IPS-20b (cell line): ENCODE measurements at regions not wholly inside any gene's neighbourhood (a gene's known extent, or its start where the extent isn't known, plus 50 kb on each side); places are given as distances from the start of the nearest gene placed in this dataset.
"Not testable (repeated sequence)": the region's sequence is repeated elsewhere in the genome, so short reads cannot be mapped to it uniquely, and the experiment has no call there.

Experiments
- H3K27ac ChIP-seq: one replicate; pipeline ENCODE4 v1.5.1; 2013; ENCODE audit warnings: low read length
- H3K27me3 ChIP-seq: 2 replicates; pipeline ENCODE4 v1.6.1; 2013; ENCODE audit warnings: mild to moderate bottlenecking, low read length, inconsistent platforms; ENCODE audit not compliant: insufficient read depth
- H3K36me3 ChIP-seq: 2 replicates; pipeline ENCODE4 v1.6.1; 2013; ENCODE audit warnings: low read depth, mild to moderate bottlenecking, inconsistent platforms, low read length, moderate library complexity; ENCODE audit not compliant: insufficient read depth
- H3K4me1 ChIP-seq: 2 replicates; pipeline ENCODE4 v1.6.1; 2013; ENCODE audit warnings: mild to moderate bottlenecking, control low read depth, inconsistent platforms, low read length, moderate library complexity; ENCODE audit not compliant: insufficient read depth
- H3K4me3 ChIP-seq: 2 replicates; pipeline ENCODE4 v1.5.1; 2013; ENCODE audit warnings: mild to moderate bottlenecking, low read length, inconsistent platforms
- H3K9ac ChIP-seq: 2 replicates; pipeline ENCODE4 v1.6.1; 2013; ENCODE audit warnings: low read depth, mild to moderate bottlenecking, inconsistent platforms, low read length, moderate library complexity
- H3K9me3 ChIP-seq: 2 replicates; pipeline ENCODE4 v1.6.1; 2013; ENCODE audit warnings: mild to moderate bottlenecking, low read depth, low read length, inconsistent platforms; ENCODE audit not compliant: insufficient read depth

DNA sequence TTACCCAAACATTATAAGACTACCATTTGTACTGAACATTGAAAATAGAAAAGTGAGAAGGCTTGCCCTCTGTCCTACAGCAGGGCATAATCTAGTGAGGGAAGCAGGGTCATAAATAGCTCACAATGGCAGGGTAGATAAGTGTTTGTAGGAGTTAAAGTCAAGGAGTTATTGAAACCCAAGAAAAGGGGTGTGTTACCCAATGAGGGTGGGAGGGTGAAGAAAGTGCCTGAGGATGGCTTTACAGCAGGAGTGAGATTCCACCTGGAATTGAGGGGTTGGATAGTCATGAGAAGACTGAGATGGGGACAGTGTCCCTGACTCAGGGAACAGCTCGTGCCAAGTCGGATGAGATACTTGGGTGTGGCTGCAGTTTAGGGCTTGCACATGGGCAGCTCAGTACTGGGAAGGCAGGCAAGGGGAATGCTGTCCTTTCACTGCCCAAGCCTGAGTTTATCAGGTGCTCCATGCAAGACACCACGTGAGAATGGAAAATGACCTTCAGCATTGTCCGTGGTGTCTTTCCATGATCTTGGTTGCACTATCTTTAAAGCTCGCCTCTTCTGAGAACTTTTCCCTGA lies 393.2 kb upstream of the MAF start:
- no peak overlapping the region for H3K27ac ChIP-seq
- H3K9me3 ChIP-seq = peaks cover 6% of the 10 kb centered on the region
- no peaks in the 10 kb centered on the region for H3K27me3 ChIP-seq
- no peak overlapping the region for H3K9ac ChIP-seq
- H3K4me1 ChIP-seq = peaks cover 17% of the 10 kb centered on the region
- no peak overlapping the region for H3K4me3 ChIP-seq
- no peaks in the 10 kb centered on the region for H3K36me3 ChIP-seq

DNA sequence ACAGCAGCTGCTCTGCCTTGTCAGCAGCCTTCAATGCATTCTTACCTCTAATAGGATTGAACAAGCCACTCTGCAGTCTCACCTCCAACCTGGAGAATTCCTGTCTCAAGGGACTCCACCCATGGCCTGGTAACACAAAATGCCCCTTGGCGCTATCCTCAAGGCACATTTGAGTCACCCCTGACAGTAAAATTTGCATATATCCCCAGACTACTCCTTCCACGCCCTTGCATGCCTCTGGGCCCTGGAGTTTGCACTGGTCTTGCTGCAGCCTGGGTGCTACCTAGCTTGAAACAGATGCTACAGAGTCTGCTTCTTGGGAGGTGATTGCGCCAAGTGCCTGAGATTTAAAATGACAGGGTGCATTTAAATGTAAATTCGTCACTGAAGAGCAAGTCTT lies 391.4 kb upstream of the MAF start:
- H3K9me3 ChIP-seq = peaks cover 6% of the 10 kb centered on the region
- H3K27ac ChIP-seq = no peak overlapping the region
- no peak overlapping the region for H3K4me3 ChIP-seq
- no peaks in the 10 kb centered on the region for H3K27me3 ChIP-seq
- H3K4me1 ChIP-seq = peaks cover 17% of the 10 kb centered on the region
- no peak overlapping the region for H3K9ac ChIP-seq
- no peaks in the 10 kb centered on the region for H3K36me3 ChIP-seq

- Histone ChIP-seq H3K4me3 (no peak overlapping the region), H3K4me1 (peaks cover 9% of the 10 kb centered on the region), H3K9me3 (peaks cover 6% of the 10 kb centered on the region), H3K27ac (no peak overlapping the region), H3K27me3 (no peaks in the 10 kb centered on the region), H3K36me3 (no peaks in the 10 kb centered on the region), H3K9ac (no peak overlapping the region)
Observed at GRCh38 chr16:79988721-79989220, 388.2 kb upstream of the MAF start.

DNA sequence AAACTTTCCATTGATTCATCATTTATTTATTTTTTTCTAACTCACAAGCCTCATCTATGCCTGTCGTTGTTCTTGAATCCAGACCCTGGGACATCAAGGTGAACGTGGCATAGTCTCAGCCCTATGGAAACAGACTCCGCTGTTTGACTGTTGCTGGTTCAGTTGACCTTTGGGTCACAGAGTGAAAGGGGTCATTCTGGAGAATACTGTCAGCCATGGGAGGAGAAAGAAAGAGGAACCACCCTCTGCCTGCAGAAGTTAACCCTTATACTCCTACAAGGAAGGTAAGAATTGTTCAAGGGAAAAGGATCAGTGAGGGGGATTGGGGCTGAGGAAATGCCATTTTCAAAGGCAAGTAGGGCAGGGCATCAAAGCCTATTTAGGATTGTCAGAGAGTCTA lies 387.6 kb upstream of the MAF start:
- Histone ChIP-seq H3K27ac (no peak overlapping the region), H3K27me3 (no peaks in the 10 kb centered on the region)

DNA sequence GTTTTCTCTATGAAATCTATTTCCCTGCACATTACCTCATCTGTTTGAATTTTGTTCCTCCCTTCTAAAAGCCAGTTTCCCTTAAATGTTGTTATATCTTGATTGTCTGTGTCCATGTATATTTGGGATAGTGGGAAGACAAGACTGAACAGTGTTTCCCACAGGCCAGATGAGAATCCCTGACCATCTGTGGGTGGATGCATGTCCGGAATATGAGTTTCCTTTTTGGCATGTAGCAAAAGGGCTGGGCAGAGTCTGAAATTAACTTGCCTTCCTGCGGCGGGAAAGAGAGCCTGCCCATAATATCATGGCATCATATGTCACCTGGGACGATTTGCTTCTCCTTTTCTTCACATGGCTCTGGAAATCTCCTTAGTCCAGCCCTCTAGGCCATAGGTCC lies 385.8 kb upstream of the MAF start:
- Histone ChIP-seq H3K4me3 (no peak overlapping the region), H3K9me3 (peaks cover under 1% of the 10 kb centered on the region; the same call in 1 of the 2 replicates), H3K9ac (no peak overlapping the region), H3K27ac (no peak overlapping the region), H3K27me3 (no peaks in the 10 kb centered on the region), H3K4me1 (0 out of 2 replicates have a peak, but pooled peaks cover under 1% of the 10 kb centered on the region), H3K36me3 (no peaks in the 10 kb centered on the region)

More for the DNA sequence above, 387.6 kb upstream of the MAF start:
- Histone ChIP-seq H3K4me3 (no peak overlapping the region), H3K36me3 (no peaks in the 10 kb centered on the region), H3K9ac (no peak overlapping the region), H3K4me1 (peaks cover 9% of the 10 kb centered on the region), H3K9me3 (peaks cover 6% of the 10 kb centered on the region)

DNA sequence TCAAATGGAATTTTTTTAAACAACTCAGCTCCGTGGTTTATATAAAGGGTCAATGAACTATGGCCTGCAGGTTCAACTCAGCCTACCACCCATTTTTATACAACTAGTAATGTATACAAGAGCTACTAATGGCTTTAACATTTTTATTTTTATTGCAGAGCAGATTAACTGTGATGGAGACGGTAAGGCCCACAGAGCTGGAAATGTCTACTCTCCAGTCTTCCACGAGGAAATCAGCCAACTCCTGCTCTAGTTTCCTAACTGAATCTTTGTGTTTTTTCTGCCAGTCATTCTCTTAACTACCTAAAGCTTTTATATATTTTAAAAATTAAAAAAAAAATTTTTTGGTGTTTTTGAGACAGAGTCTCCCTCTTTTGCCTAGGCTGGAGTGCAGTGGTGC lies 385.1 kb upstream of the MAF start:
- no peaks in the 10 kb centered on the region for H3K9me3 ChIP-seq
- no peaks in the 10 kb centered on the region for H3K36me3 ChIP-seq
- no peak overlapping the region for H3K4me3 ChIP-seq
- H3K27me3 ChIP-seq = no peaks in the 10 kb centered on the region
- H3K9ac ChIP-seq = no peak overlapping the region
- H3K4me1 ChIP-seq = 0 out of 2 replicates have a peak, but pooled peaks cover 3% of the 10 kb centered on the region
- no peak overlapping the region for H3K27ac ChIP-seq

DNA sequence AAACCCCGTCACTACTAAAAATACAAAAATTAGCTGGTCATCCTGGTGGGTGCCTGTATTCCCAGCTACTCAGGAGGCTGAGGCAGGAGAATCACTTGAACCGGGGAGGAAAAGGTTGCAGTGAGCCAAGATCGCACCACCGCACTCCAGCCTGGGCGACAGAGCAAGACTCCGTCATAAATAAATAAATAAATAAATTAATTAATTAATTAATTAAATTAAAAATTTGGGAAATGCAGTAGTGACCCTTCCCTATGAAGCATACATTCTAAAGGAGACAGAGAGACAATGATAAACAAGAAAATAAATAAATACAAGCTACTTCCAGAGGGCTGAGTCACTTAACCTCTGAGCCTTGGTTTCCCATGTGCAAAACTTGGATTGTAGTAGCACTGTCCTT lies 383.6 kb upstream of the MAF start:
- H3K27ac ChIP-seq, H3K27me3 ChIP-seq, H3K36me3 ChIP-seq, H3K4me1 ChIP-seq, H3K9ac ChIP-seq, H3K4me3 ChIP-seq, H3K9me3 ChIP-seq: not testable (repeated sequence)

GRCh38 chr16:79982862-79983261 lies 382.3 kb upstream of the MAF start:
- no peak overlapping the region for H3K4me3 ChIP-seq
- H3K9ac ChIP-seq = no peak overlapping the region
- H3K27me3 ChIP-seq = no peaks in the 10 kb centered on the region

DNA sequence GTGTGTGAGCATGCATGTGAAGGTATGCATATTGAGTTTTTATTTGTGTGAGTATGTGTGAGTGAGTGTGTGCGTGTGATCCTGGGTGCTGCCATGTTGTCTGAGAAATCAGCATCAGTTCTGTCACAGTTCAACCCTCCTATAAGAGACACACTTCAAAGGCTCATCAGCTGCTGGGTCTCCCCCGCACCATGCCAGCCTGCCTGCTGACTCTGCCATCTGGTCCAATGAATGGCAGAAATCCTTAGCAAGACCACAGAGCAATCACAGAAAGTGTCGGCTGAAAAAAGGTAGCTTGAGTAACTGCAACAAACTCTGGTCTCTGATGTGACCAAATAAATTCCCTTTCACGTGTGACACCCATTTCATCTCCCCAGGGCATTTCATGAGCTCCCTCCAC lies 381.8 kb upstream of the MAF start:
- Histone ChIP-seq H3K27ac (no peak overlapping the region), H3K36me3 (no peaks in the 10 kb centered on the region), H3K4me1 (0 out of 2 replicates have a peak, but pooled peaks cover 3% of the 10 kb centered on the region), H3K9me3 (no peaks in the 10 kb centered on the region), H3K27me3 (no peaks in the 10 kb centered on the region), H3K9ac (no peak overlapping the region), H3K4me3 (no peak overlapping the region)

More at GRCh38 chr16:79982862-79983261, 382.3 kb upstream of the MAF start:
- 0 out of 2 replicates have a peak, but pooled peaks cover 3% of the 10 kb centered on the region for H3K4me1 ChIP-seq
- H3K9me3 ChIP-seq = no peaks in the 10 kb centered on the region
- no peak overlapping the region for H3K27ac ChIP-seq
- no peaks in the 10 kb centered on the region for H3K36me3 ChIP-seq

DNA sequence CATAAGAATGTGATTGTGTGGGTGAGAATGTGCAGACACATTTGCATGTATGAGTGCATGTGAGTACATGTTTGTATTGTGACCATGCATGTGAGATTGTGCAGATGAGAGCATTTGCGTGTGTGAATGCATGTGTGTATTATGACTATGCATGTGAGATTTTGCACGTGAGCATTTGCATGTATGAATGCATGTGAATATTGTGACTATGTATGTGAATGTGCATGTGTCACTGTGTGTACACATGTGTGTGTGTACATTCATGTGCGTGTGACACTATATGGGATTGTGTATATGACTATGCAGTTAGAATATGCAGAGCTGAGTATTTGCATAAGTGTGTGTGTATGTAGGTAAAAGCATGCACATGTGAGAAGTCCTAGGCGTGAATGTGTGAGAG lies 381.3 kb upstream of the MAF start:
- Histone ChIP-seq H3K27me3 (no peaks in the 10 kb centered on the region), H3K36me3 (no peaks in the 10 kb centered on the region), H3K9me3 (no peaks in the 10 kb centered on the region)

GRCh38 chr16:79980650-79981521 lies 380.3 kb upstream of the MAF start:
- H3K27ac ChIP-seq = no peak overlapping the region
- no peaks in the 10 kb centered on the region for H3K9me3 ChIP-seq
- no peak overlapping the region for H3K4me3 ChIP-seq
- no peak overlapping the region for H3K9ac ChIP-seq
- H3K27me3 ChIP-seq = no peaks in the 10 kb centered on the region
- H3K4me1 ChIP-seq = 0 out of 2 replicates have a peak, but pooled peaks cover 3% of the 10 kb centered on the region
- no peaks in the 10 kb centered on the region for H3K36me3 ChIP-seq

More for the DNA sequence above, 381.3 kb upstream of the MAF start:
- Histone ChIP-seq H3K9ac (no peak overlapping the region), H3K27ac (no peak overlapping the region), H3K4me1 (0 out of 2 replicates have a peak, but pooled peaks cover 3% of the 10 kb centered on the region), H3K4me3 (no peak overlapping the region)
